ENCODE measurements at regions not wholly inside any gene's neighbourhood (a gene's known extent, or its start where the extent isn't known, plus 50 kb on each side); places are given as distances from the start of the nearest gene placed in this dataset.

GRCh38 chr18:45285251-45285650 is 330.0 kb upstream of the SLC14A2 start:
- Histone ChIP-seq H4K91ac (ENCODE audit: low read depth, low read length, poor library complexity) (no peak overlapping the region), H3K14ac (ENCODE audit: low read length) (no peak overlapping the region), H3K27ac (replicated peaks; ENCODE audit: low read length) (no peak overlapping the region), H3K4ac (ENCODE audit: low read length) (no peak overlapping the region), H3K23ac (ENCODE audit: low read depth, low read length, poor library complexity) (no peak overlapping the region), H2BK5ac (ENCODE audit: low read length) (no peak overlapping the region), H2AK5ac (ENCODE audit: low read depth, low read length) (no peak overlapping the region), H3K18ac (ENCODE audit: low read length) (no peak overlapping the region), H3K4me3 (ENCODE audit: low read length in 2 of 2) (no peak overlapping the region), H2BK120ac (ENCODE audit: low read depth, low read length) (no peak overlapping the region), H3K4me1 (ENCODE audit: control insufficient read depth in 2 of 2, insufficient read depth in 1 of 2, low read depth in 1 of 2, low read length in 2 of 2) (no peaks in the 10 kb centered on the region), H3K27me3 (ENCODE audit: control insufficient read depth in 3 of 3, insufficient read depth in 3 of 3, low read depth in 1 of 3, low read length in 3 of 3) (peaks cover 0 to 4% (median 0%) of the 10 kb centered on the region in 3 experiments), H3K4me2 (ENCODE audit: insufficient read depth, low read length, poor library complexity, severe bottlenecking) (no peak overlapping the region), H2BK12ac (ENCODE audit: low read length) (no peak overlapping the region), H3K9ac (ENCODE audit: low read depth, low read length, poor library complexity) (no peak overlapping the region), H3K79me1 (ENCODE audit: low read depth, low read length) (no peaks in the 10 kb centered on the region), H2AFZ (ENCODE audit: low read length) (no peak overlapping the region), H3K36me3 (replicated peaks in 1 of 2; ENCODE audit: control insufficient read depth in 2 of 2, insufficient read depth in 2 of 2, low read length in 2 of 2) (no peaks in the 10 kb centered on the region), H4K8ac (ENCODE audit: low read depth, low read length) (no peak overlapping the region), H3K9me3 (replicated peaks in 1 of 2; ENCODE audit: control insufficient read depth in 2 of 2, insufficient read depth in 1 of 2, low read depth in 1 of 2, low read length in 2 of 2) (no peaks in the 10 kb centered on the region), H2BK15ac (ENCODE audit: low read length) (no peak overlapping the region)
- no peak for DNase-seq (ENCODE audit: low spot score)
- WGBS, 2 donors (ENCODE audit: extremely low coverage in 2 of 2, insufficient read length in 2 of 2, insufficient replicate concordance in 1 of 2), result no CpG with 5 or more reads among the region's 10 CpGs

DNA sequence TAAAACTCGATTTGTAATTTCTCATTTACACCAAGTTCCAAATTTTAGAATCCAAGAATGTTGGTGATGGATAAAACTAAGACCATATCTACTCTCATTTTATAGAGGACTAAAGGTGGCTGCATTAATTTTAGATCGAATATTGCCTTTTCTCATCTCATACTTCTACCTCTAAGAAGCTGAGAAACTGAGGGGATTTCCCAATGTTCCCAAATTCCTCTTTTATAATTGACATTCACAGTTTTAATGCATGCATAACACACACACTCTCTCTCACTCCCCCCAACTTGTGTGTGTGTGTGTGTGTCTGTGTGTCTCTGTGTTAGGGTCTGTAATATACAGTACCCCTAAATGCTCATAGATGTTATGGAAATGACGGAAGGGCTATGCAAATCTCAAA is 328.8 kb upstream of the SLC14A2 start:
- H3K23ac ChIP-seq (ENCODE audit: low read depth, low read length, poor library complexity), result no peak overlapping the region
- DNase-seq (ENCODE audit: low spot score), result no peak
- no peak overlapping the region for H3K4me3 ChIP-seq (ENCODE audit: low read length in 2 of 2)
- H3K9ac ChIP-seq (ENCODE audit: low read depth, low read length, poor library complexity), result no peak overlapping the region
- H3K27ac ChIP-seq (replicated peaks; ENCODE audit: low read length), result no peak overlapping the region
- H3K27me3 ChIP-seq (ENCODE audit: control insufficient read depth in 3 of 3, insufficient read depth in 3 of 3, low read depth in 1 of 3, low read length in 3 of 3), result peaks cover 0 to 4% (median 0%) of the 10 kb centered on the region in 3 experiments
- H3K4me2 ChIP-seq (ENCODE audit: insufficient read depth, low read length, poor library complexity, severe bottlenecking), result no peak overlapping the region
- H2BK12ac ChIP-seq (ENCODE audit: low read length), result no peak overlapping the region
- no peaks in the 10 kb centered on the region for H3K36me3 ChIP-seq (replicated peaks in 1 of 2; ENCODE audit: control insufficient read depth in 2 of 2, insufficient read depth in 2 of 2, low read length in 2 of 2)
- H3K4me1 ChIP-seq (ENCODE audit: control insufficient read depth in 2 of 2, insufficient read depth in 1 of 2, low read depth in 1 of 2, low read length in 2 of 2), result peaks cover 0 to 2% of the 10 kb centered on the region in 2 donors
- no peaks in the 10 kb centered on the region for H3K9me3 ChIP-seq (replicated peaks in 1 of 2; ENCODE audit: control insufficient read depth in 2 of 2, insufficient read depth in 1 of 2, low read depth in 1 of 2, low read length in 2 of 2)
- H2BK120ac ChIP-seq (ENCODE audit: low read depth, low read length), result no peak overlapping the region
- H4K8ac ChIP-seq (ENCODE audit: low read depth, low read length), result no peak overlapping the region
- no peak overlapping the region for H2AFZ ChIP-seq (ENCODE audit: low read length)
- H2AK5ac ChIP-seq (ENCODE audit: low read depth, low read length), result no peak overlapping the region
- no peak overlapping the region for H3K4ac ChIP-seq (ENCODE audit: low read length)
- no peak overlapping the region for H2BK15ac ChIP-seq (ENCODE audit: low read length)
- no CpG with 5 or more reads among the region's 3 CpGs for WGBS, 2 donors (ENCODE audit: extremely low coverage in 2 of 2, insufficient read length in 2 of 2, insufficient replicate concordance in 1 of 2)
- H2BK5ac ChIP-seq (ENCODE audit: low read length), result no peak overlapping the region
- H3K79me1 ChIP-seq (ENCODE audit: low read depth, low read length), result no peaks in the 10 kb centered on the region
- H4K91ac ChIP-seq (ENCODE audit: low read depth, low read length, poor library complexity), result no peak overlapping the region
- no peak overlapping the region for H3K14ac ChIP-seq (ENCODE audit: low read length)
- H3K18ac ChIP-seq (ENCODE audit: low read length), result no peak overlapping the region

- Histone ChIP-seq H3K18ac (ENCODE audit: low read length) (peak overlapping the region; percentile 27), H3K23ac (ENCODE audit: low read depth, low read length, poor library complexity) (no peak overlapping the region), H2BK12ac (ENCODE audit: low read length) (no peak overlapping the region), H3K79me1 (ENCODE audit: low read depth, low read length) (no peaks in the 10 kb centered on the region), H2AFZ (ENCODE audit: low read length) (no peak overlapping the region), H3K14ac (ENCODE audit: low read length) (no peak overlapping the region), H3K36me3 (replicated peaks in 1 of 2; ENCODE audit: control insufficient read depth in 2 of 2, insufficient read depth in 2 of 2, low read length in 2 of 2) (no peaks in the 10 kb centered on the region), H3K4me3 (ENCODE audit: low read length in 2 of 2) (no peak overlapping the region), H3K4me1 (ENCODE audit: control insufficient read depth in 2 of 2, insufficient read depth in 1 of 2, low read depth in 1 of 2, low read length in 2 of 2) (peaks cover 1 to 9% of the 10 kb centered on the region in 2 donors), H3K4ac (ENCODE audit: low read length) (no peak overlapping the region), H3K9me3 (replicated peaks in 1 of 2; ENCODE audit: control insufficient read depth in 2 of 2, insufficient read depth in 1 of 2, low read depth in 1 of 2, low read length in 2 of 2) (no peaks in the 10 kb centered on the region), H3K27me3 (ENCODE audit: control insufficient read depth in 3 of 3, insufficient read depth in 3 of 3, low read depth in 1 of 3, low read length in 3 of 3) (peaks cover 0 to 4% (median 0%) of the 10 kb centered on the region in 3 experiments), H3K4me2 (ENCODE audit: insufficient read depth, low read length, poor library complexity, severe bottlenecking) (no peak overlapping the region), H3K27ac (replicated peaks; ENCODE audit: low read length) (no peak overlapping the region), H4K91ac (ENCODE audit: low read depth, low read length, poor library complexity) (no peak overlapping the region), H2BK5ac (ENCODE audit: low read length) (no peak overlapping the region), H2BK120ac (ENCODE audit: low read depth, low read length) (no peak overlapping the region), H2AK5ac (ENCODE audit: low read depth, low read length) (no peak overlapping the region), H3K9ac (ENCODE audit: low read depth, low read length, poor library complexity) (no peak overlapping the region), H4K8ac (ENCODE audit: low read depth, low read length) (no peak overlapping the region), H2BK15ac (ENCODE audit: low read length) (no peak overlapping the region)
- no peak for DNase-seq (ENCODE audit: low spot score)
- WGBS, 2 donors (ENCODE audit: extremely low coverage in 2 of 2, insufficient read length in 2 of 2, insufficient replicate concordance in 1 of 2), result no CpG with 5 or more reads among the region's 9 CpGs
Observed at GRCh38 chr18:45287531-45287930, 327.7 kb upstream of the SLC14A2 start.

DNA sequence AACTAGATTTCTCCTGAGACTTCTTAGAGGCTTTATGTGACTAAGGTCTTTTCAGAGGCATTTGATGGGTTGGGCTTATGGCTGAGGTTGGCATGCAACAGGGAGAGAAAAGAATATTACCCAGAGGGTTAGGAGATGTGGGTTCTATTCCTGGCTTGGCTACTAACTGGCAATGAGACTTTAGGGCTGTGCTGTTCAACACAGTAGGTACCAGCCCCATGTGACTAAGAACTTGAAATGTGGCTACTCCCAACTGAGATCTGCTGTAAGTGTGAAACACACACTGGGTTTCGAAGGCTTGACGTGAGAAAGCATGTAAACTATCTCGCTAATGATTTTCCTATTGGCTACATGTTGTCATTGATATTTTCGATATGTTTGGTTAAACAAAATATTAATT is 324.9 kb upstream of the SLC14A2 start:
- Histone ChIP-seq H3K27ac (replicated peaks; ENCODE audit: low read length) (no peak overlapping the region), H3K4me2 (ENCODE audit: insufficient read depth, low read length, poor library complexity, severe bottlenecking) (no peak overlapping the region), H3K14ac (ENCODE audit: low read length) (no peak overlapping the region), H2AK5ac (ENCODE audit: low read depth, low read length) (no peak overlapping the region), H2BK120ac (ENCODE audit: low read depth, low read length) (no peak overlapping the region), H2BK15ac (ENCODE audit: low read length) (no peak overlapping the region), H2BK5ac (ENCODE audit: low read length) (no peak overlapping the region), H3K4me1 (ENCODE audit: control insufficient read depth in 2 of 2, insufficient read depth in 1 of 2, low read depth in 1 of 2, low read length in 2 of 2) (peaks cover 1 to 11% of the 10 kb centered on the region in 2 donors), H3K9ac (ENCODE audit: low read depth, low read length, poor library complexity) (no peak overlapping the region), H2BK12ac (ENCODE audit: low read length) (no peak overlapping the region), H3K18ac (ENCODE audit: low read length) (no peak overlapping the region), H3K23ac (ENCODE audit: low read depth, low read length, poor library complexity) (no peak overlapping the region), H3K79me1 (ENCODE audit: low read depth, low read length) (no peaks in the 10 kb centered on the region), H4K8ac (ENCODE audit: low read depth, low read length) (no peak overlapping the region), H3K4me3 (ENCODE audit: low read length in 2 of 2) (no peak overlapping the region), H2AFZ (ENCODE audit: low read length) (no peak overlapping the region), H3K4ac (ENCODE audit: low read length) (no peak overlapping the region), H4K91ac (ENCODE audit: low read depth, low read length, poor library complexity) (no peak overlapping the region), H3K27me3 (ENCODE audit: control insufficient read depth in 3 of 3, insufficient read depth in 3 of 3, low read depth in 1 of 3, low read length in 3 of 3) (peaks cover 0 to 4% (median 0%) of the 10 kb centered on the region in 3 experiments), H3K9me3 (replicated peaks in 1 of 2; ENCODE audit: control insufficient read depth in 2 of 2, insufficient read depth in 1 of 2, low read depth in 1 of 2, low read length in 2 of 2) (no peaks in the 10 kb centered on the region), H3K36me3 (replicated peaks in 1 of 2; ENCODE audit: control insufficient read depth in 2 of 2, insufficient read depth in 2 of 2, low read length in 2 of 2) (no peaks in the 10 kb centered on the region)
- no CpG with 5 or more reads among the region's 4 CpGs for whole genome bisulfite sequencing, 2 donors (ENCODE audit: extremely low coverage in 2 of 2, insufficient read length in 2 of 2, insufficient replicate concordance in 1 of 2)
- no peak for DNase-seq (ENCODE audit: low spot score)
